H1 (cell line): ENCODE measurements at regions not wholly inside any gene's neighbourhood (a gene's known extent, or its start where the extent isn't known, plus 50 kb on each side); places are given as distances from the start of the nearest gene placed in this dataset.

Source experiments
- CBX8 ChIP-seq: fragments of 300-800, 300-1000 bp; sonication (generic); IDR thresholded peaks from 2 replicates; pipeline ENCODE4 v1.7.1; 2016; ENCODE audit warnings: low read depth, low read length, borderline replicate concordance
- SRF ChIP-seq: IDR thresholded peaks from 2 replicates; pipeline ENCODE4 v1.6.1; 2011; ENCODE audit warnings: mild to moderate bottlenecking, low read depth, low read length, moderate library complexity

- no peak for TF ChIP-seq SRF
- no peak for TF ChIP-seq CBX8
Measured at GRCh38 chr2:129726216-129726615, 253.2 kb upstream of the RAB6C start.
